Stomach (tissue), 8 donors: ENCODE measurements at regions not wholly inside any gene's neighbourhood (a gene's known extent, or its start where the extent isn't known, plus 50 kb on each side); places are given as distances from the start of the nearest gene placed in this dataset.

Experiments used
- DNase-seq, 2 donors: peaks; one replicate each; pipeline versions ENCODE4 v3.0.0 to v3.0.0-alpha.2; 2013 to 2019
- H3K27ac ChIP-seq, 5 donors: fragments of 200-600 bp in 4 of 5; sonication (generic) in 4 of 5; one replicate each; pipeline ENCODE4 v1.5.1; 2013 to 2019; ENCODE audit warnings: mild to moderate bottlenecking in 1 of 5, moderate library complexity in 1 of 5
- H3K27me3 ChIP-seq, 3 donors: fragments of 200-600 bp; sonication (generic); one replicate each; pipeline ENCODE4 v1.5.1; 2017 to 2019; ENCODE audit warnings: mixed run types in 1 of 3
- H3K36me3 ChIP-seq, 4 donors: fragments of 200-600 bp; sonication (generic); 1 replicate in 3 of 4; 2 replicates in 1 of 4; pipeline ENCODE4 v1.5.1; 2016 to 2019
- H3K4me1 ChIP-seq, 4 donors: fragments of 200-600 bp; sonication (generic); one replicate each; pipeline ENCODE4 v1.5.1; 2016 to 2019
- H3K4me3 ChIP-seq, 4 donors: fragments of 200-600 bp; sonication (generic) in 3 of 4; one replicate each; pipeline ENCODE4 v1.5.1; 2016 to 2019; ENCODE audit warnings: mild to moderate bottlenecking in 1 of 4
- H3K9me3 ChIP-seq, 4 donors: fragments of 200-600 bp; sonication (generic); one replicate each; pipeline ENCODE4 v1.5.1; 2016 to 2019
- EP300 ChIP-seq: sonication (generic); formaldehyde crosslinking; IDR thresholded peaks from one replicate; pipeline ENCODE4 v1.6.1; 2017; ENCODE audit warnings: antibody characterized with exemption
- POLR2A ChIP-seq, 4 donors: fragments of 450-650 bp; IDR thresholded peaks; one replicate each; pipeline ENCODE4 v1.6.1; 2016; ENCODE audit warnings: antibody characterized with exemption in 4 of 4, control low read depth in 2 of 4, mild to moderate bottlenecking in 1 of 4, moderate library complexity in 1 of 4
- POLR2AphosphoS5 ChIP-seq, 3 donors: sonication (generic); formaldehyde crosslinking; IDR thresholded peaks; one replicate each; pipeline ENCODE4 v1.6.1; 2016; ENCODE audit warnings: antibody characterized with exemption in 3 of 3
- WGBS, 5 donors: extraction: QIAGEN DNeasy Blood & Tissue Kit in 3 of 5; methylation state at CpG; one replicate each; pipeline versions ENCODE4 v1.1.5 to v1.1.7; 2013 to 2018; 5-methylcytosine and 5-hydroxymethylcytosine counted together
- intact Hi-C: fragments of 100-400 bp; cut with DNase I; formaldehyde crosslinking; loops from one replicate; pipeline ENCODE4 v1.15.1; 2023; ENCODE audit warnings: low total_unique reads
- TF ChIP-seq, protein P1 (sequence below), 7 experiments: fragments of 450-650 bp in 4 of 7; fragments of 200-600 bp in 3 of 7; sonication (generic) in 3 of 7; IDR thresholded peaks; one replicate each; pipeline ENCODE4 v1.5.1; 2016 to 2019; ENCODE audit warnings: antibody characterized with exemption in 7 of 7, control low read depth in 2 of 7, mild to moderate bottlenecking in 1 of 7
- donor health status: healthy with polysubstance abuse.
- donor health status: Bipolar disorder and iron deficiency.
- donor health status: healthy.

DNA sequence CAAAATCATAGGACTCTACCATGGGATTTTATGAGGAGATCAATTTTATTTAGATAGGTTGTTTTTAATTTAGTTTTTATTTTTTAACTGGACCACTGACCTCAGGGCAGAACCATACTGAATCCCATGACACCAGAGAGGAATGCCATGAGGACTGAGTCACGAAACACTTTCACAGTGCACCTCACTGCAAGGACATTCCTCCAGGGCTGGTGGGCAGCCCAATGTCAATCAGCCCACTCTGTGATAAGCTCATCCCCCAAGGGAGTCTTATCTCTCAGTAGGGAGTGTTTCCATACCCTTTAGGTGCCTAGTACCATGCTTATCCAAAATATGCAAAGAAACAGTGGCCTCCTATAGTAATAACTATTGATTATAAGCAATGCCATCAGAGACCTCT is 224.5 kb upstream of the CDH6 start:
- Histone ChIP-seq H3K27me3 (no peaks in the 10 kb centered on the region), H3K9me3 (no peaks in the 10 kb centered on the region), H3K4me1 (no peaks in the 10 kb centered on the region), H3K4me3 (no peak overlapping the region), H3K36me3 (no peaks in the 10 kb centered on the region), H3K27ac (no peak overlapping the region)
- TF ChIP-seq POLR2AphosphoS5 (IDR thresholded peaks at IDR 0.05) (no peak), EP300 (no peak), POLR2A (IDR thresholded peaks at IDR 0.05) (no peak)
- TF ChIP-seq, protein P1, sequence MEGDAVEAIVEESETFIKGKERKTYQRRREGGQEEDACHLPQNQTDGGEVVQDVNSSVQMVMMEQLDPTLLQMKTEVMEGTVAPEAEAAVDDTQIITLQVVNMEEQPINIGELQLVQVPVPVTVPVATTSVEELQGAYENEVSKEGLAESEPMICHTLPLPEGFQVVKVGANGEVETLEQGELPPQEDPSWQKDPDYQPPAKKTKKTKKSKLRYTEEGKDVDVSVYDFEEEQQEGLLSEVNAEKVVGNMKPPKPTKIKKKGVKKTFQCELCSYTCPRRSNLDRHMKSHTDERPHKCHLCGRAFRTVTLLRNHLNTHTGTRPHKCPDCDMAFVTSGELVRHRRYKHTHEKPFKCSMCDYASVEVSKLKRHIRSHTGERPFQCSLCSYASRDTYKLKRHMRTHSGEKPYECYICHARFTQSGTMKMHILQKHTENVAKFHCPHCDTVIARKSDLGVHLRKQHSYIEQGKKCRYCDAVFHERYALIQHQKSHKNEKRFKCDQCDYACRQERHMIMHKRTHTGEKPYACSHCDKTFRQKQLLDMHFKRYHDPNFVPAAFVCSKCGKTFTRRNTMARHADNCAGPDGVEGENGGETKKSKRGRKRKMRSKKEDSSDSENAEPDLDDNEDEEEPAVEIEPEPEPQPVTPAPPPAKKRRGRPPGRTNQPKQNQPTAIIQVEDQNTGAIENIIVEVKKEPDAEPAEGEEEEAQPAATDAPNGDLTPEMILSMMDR (IDR thresholded peaks at IDR 0.05) = no peak
- WGBS, 5 donors = 68 to 78% (median 69%) methylated on average over 1 of the region's 1 CpG
- DNase-seq = no peak
- intact Hi-C loops = no loop called here

DNA sequence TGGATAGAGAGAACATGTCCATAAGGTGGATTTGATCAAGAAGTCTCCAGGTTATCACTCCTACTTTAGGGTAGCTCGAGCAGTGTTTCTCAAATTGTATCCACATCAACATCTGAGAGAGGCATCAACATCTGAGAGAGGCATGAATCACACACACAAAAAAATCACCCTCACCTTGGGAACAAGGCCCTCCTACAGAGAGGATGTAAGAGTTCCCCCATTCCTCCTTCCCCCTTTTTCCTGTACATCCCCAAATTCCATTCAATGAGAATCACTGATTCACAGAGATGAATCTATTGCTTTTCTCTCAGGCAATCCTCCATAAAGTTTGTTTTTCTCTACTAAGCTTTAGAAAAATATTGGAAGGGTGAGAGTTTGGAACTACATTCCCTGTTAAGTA is 233.4 kb upstream of the CDH6 start:
- 62 to 89% (median 73%) methylated on average over 1 of the region's 1 CpG for WGBS, 5 donors
- TF ChIP-seq EP300 (no peak), POLR2A (IDR thresholded peaks at IDR 0.05) (no peak), POLR2AphosphoS5 (IDR thresholded peaks at IDR 0.05) (no peak)
- TF ChIP-seq, protein P1 (IDR thresholded peaks at IDR 0.05) = no peak
- Histone ChIP-seq H3K9me3 (no peaks in the 10 kb centered on the region), H3K36me3 (no peaks in the 10 kb centered on the region), H3K4me3 (no peak overlapping the region), H3K4me1 (no peaks in the 10 kb centered on the region), H3K27me3 (no peaks in the 10 kb centered on the region), H3K27ac (no peak overlapping the region)
- intact Hi-C loops = no loop called here
- no peak for DNase-seq

DNA sequence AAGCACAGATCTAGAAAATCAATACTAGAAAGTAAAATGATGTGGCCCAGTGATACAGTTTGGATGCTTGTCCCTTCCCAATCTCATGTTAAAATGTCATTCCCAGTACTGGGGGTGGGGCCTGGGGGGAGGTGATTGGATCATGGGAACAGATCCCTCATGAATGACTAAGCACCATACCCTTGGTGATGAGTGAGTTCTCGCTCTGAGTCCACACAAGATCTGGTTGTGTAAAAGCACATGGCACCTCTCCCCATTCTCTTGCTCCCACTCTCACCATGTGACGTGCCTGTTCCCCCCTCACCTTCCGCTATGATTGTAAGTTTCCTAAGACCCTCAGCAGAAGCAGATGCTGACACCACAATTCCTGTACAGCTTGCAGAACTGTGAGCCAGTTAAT is 234.2 kb upstream of the CDH6 start:
- WGBS, 5 donors = 81 to 92% (median 89%) methylated on average over 3 of the region's 3 CpGs

DNA sequence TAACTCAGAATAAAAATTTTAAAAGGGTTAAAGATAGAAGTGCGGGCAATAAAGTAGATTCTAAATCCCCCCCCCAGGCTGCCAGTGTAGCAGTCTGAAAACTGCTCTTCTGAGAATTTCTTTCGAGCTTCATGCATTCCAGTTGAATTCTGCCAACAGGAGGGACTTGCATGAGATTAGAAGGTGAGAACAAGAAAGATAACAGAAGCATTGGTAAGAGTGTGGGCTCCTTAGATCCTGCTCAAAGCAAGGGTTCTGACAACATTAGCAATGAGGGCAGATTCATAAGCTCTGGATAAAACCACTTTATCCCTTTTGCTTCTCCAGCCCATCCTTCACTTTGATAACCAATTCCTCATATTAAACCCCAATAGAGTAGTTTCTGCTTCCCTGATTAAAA is 235.9 kb upstream of the CDH6 start:
- no peaks in the 10 kb centered on the region for H3K4me1 ChIP-seq
- H3K9me3 ChIP-seq = peaks cover 0 to 9% (median under 1%) of the 10 kb centered on the region in 4 donors
- 53 to 61% (median 60%) methylated on average over 2 of the region's 2 CpGs for WGBS, 5 donors
- TF ChIP-seq POLR2A (IDR thresholded peaks at IDR 0.05) = no peak
- no peak for TF ChIP-seq EP300
- no peak for TF ChIP-seq POLR2AphosphoS5 (IDR thresholded peaks at IDR 0.05)
- TF ChIP-seq, protein P1 (IDR thresholded peaks at IDR 0.05) = no peak
- H3K27ac ChIP-seq = no peak overlapping the region
- intact Hi-C loops = no loop called here
- no peaks in the 10 kb centered on the region for H3K27me3 ChIP-seq
- H3K4me3 ChIP-seq = no peak overlapping the region
- DNase-seq = no peak
- H3K36me3 ChIP-seq = no peaks in the 10 kb centered on the region

More for the DNA sequence above, 234.2 kb upstream of the CDH6 start:
- Histone ChIP-seq H3K9me3 (peaks cover 0 to 2% (median 0%) of the 10 kb centered on the region in 4 donors), H3K4me3 (no peak overlapping the region), H3K27me3 (no peaks in the 10 kb centered on the region), H3K36me3 (no peaks in the 10 kb centered on the region), H3K4me1 (no peaks in the 10 kb centered on the region), H3K27ac (no peak overlapping the region)
- TF ChIP-seq EP300 (no peak), POLR2A (IDR thresholded peaks at IDR 0.05) (no peak), POLR2AphosphoS5 (IDR thresholded peaks at IDR 0.05) (no peak)
- TF ChIP-seq, protein P1 (IDR thresholded peaks at IDR 0.05) = no peak
- DNase-seq = no peak
- intact Hi-C loops = no loop called here
